Smooth muscle cell (in vitro differentiated cells): ENCODE measurements at regions not wholly inside any gene's neighbourhood (a gene's known extent, or its start where the extent isn't known, plus 50 kb on each side); places are given as distances from the start of the nearest gene placed in this dataset.

Experiments
- DNase-seq: peaks from one replicate; lab custom pipeline; 2025; ENCODE audit not compliant: unreplicated experiment; lab: John Stamatoyannopoulos, UW
- H2AFZ ChIP-seq: fragments of 200-600 bp; sonication (generic); 2 replicates; pipeline ENCODE4 v1.6.0; 2016; ENCODE audit warnings: antibody characterized with exemption, low read depth, mild to moderate bottlenecking
- H3F3A ChIP-seq: fragments of 200-600 bp; sonication (generic); 2 replicates; pipeline ENCODE4 v1.6.0; 2017; ENCODE audit warnings: antibody characterized with exemption, low read depth
- H3K27ac ChIP-seq: fragments of 200-600 bp; sonication (generic); 2 replicates; pipeline ENCODE4 v1.5.1; 2016; ENCODE audit warnings: low read depth, mild to moderate bottlenecking
- H3K27me3 ChIP-seq: fragments of 200-600 bp; sonication (generic); 2 replicates; pipeline ENCODE4 v1.6.1; 2016; ENCODE audit warnings: low read depth, mild to moderate bottlenecking
- H3K36me3 ChIP-seq: fragments of 200-600 bp; sonication (generic); 2 replicates; pipeline ENCODE4 v1.5.1; 2016; ENCODE audit warnings: low read depth
- H3K4me1 ChIP-seq: fragments of 200-600 bp; sonication (generic); 2 replicates; pipeline ENCODE4 v1.5.1; 2016; ENCODE audit warnings: low read depth
- H3K4me2 ChIP-seq: fragments of 200-600 bp; sonication (generic); 2 replicates; pipeline ENCODE4 v1.6.0; 2016; ENCODE audit warnings: mild to moderate bottlenecking
- H3K4me3 ChIP-seq: fragments of 200-600 bp; sonication (generic); 2 replicates; pipeline ENCODE4 v1.5.1; 2016; ENCODE audit warnings: mild to moderate bottlenecking
- H3K79me2 ChIP-seq: fragments of 200-600 bp; sonication (generic); 2 replicates; pipeline ENCODE4 v1.6.0; 2016; ENCODE audit warnings: low read depth, mild to moderate bottlenecking
- H3K9ac ChIP-seq: fragments of 200-600 bp; sonication (generic); 2 replicates; pipeline ENCODE4 v1.6.0; 2016; ENCODE audit warnings: low read depth
- H3K9me3 ChIP-seq: fragments of 200-600 bp; sonication (generic); replicated peaks from 2 replicates; pipeline ENCODE4 v1.5.1; 2016; ENCODE audit warnings: low read depth
- H4K20me1 ChIP-seq: fragments of 200-600 bp; sonication (generic); 2 replicates; pipeline ENCODE4 v1.6.0; 2016; ENCODE audit warnings: low read depth
- CTCF ChIP-seq: fragments of 200-600 bp; sonication (generic); IDR thresholded peaks from 2 replicates; pipeline ENCODE4 v1.5.1; 2017; ENCODE audit warnings: borderline replicate concordance, mild to moderate bottlenecking, antibody characterized with exemption; ENCODE audit not compliant: insufficient read depth, poor library complexity, severe bottlenecking
- WGBS: methylation state at CpG from one replicate; pipeline ENCODE4 v1.1.7; 2016; ENCODE audit warnings: low lambda C conversion rate; 5-methylcytosine and 5-hydroxymethylcytosine counted together

DNA sequence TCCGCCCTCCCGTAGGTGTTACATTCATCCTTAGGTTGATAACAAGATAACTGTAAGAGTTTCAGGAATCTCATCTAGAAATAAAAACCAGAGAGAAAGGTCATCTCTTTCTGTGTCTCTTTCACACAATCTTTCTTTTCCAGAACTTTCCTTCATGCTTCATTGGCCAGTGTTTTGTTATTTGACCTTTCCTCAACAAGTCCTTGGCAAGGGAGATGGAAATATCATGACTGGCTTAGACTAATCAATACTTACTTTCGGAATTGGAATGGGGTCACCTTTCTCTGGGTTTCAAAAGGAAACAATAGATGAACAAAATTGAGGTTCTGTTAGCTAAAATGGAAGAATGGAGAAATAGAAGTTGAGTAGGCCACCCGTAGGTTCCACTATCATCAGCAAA, 72.9 kb upstream of the PPP2R5A start:
- no peaks in the 10 kb centered on the region for H3K9me3 ChIP-seq
- no peak overlapping the region for H3K27ac ChIP-seq
- DNase-seq = no peak
- H3K27me3 ChIP-seq = no peaks in the 10 kb centered on the region
- no peaks in the 10 kb centered on the region for H3K79me2 ChIP-seq
- H4K20me1 ChIP-seq = no peaks in the 10 kb centered on the region
- no peaks in the 10 kb centered on the region for H3K36me3 ChIP-seq
- 96% methylated on average over 4 of the region's 4 CpGs for WGBS
- H3F3A ChIP-seq = no peaks in the 10 kb centered on the region
- no peak overlapping the region for H2AFZ ChIP-seq
- no peak overlapping the region for H3K9ac ChIP-seq
- TF ChIP-seq CTCF = no peak
- H3K4me2 ChIP-seq = no peak overlapping the region
- no peaks in the 10 kb centered on the region for H3K4me1 ChIP-seq
- no peak overlapping the region for H3K4me3 ChIP-seq

DNA sequence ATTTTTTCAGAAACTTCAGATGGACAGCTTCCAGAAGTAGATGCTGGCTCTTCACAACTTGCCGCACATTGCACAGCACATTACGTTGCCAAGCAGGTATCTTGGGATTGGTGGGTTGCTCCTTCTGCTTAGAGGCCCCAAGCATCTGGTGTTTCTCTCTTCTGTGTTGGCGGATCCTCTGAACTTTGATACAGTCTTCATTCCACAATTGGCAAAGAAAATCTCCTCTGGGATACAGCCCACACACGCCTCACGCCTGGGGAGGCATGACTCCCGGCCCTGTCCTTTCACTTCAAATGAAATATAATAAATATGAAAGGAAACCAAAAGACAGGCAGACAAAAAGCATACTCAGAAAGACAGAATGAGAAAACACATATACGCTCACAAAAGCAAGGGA, 72.3 kb upstream of the PPP2R5A start:
- no peak for TF ChIP-seq CTCF
- 96% methylated on average over 7 of the region's 7 CpGs for WGBS
- Histone ChIP-seq H3K4me3 (no peak overlapping the region), H3K27ac (no peak overlapping the region), H3K36me3 (no peaks in the 10 kb centered on the region), H3F3A (no peaks in the 10 kb centered on the region), H3K9ac (no peak overlapping the region), H4K20me1 (no peaks in the 10 kb centered on the region), H3K9me3 (no peaks in the 10 kb centered on the region), H2AFZ (no peak overlapping the region), H3K4me1 (no peaks in the 10 kb centered on the region), H3K79me2 (no peaks in the 10 kb centered on the region), H3K27me3 (no peaks in the 10 kb centered on the region), H3K4me2 (no peak overlapping the region)
- DNase-seq = no peak

GRCh38 chr1:212213784-212214183, 71.4 kb upstream of the PPP2R5A start:
- WGBS = 56% methylated on average over 2 of the region's 2 CpGs
- TF ChIP-seq CTCF = no peak

DNA sequence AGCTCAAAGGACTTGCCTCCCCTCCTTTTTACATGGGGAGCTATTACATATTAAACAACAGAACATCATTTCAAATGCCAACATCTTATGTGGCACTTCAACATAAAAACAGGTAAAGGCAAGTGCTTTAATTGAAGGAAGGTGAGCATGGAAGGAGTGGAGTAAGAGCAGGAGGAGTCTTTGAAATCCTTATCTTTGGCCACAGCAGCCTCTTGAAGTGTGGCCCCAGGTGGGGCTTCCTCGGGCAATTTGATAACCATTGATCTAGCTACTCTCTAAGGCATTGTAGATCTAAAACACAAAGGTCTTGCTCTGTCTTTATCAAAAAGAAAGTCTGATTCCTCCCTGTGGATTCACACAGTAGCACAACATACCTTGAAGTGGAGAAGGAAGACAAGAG, 70.9 kb upstream of the PPP2R5A start:
- peaks cover 5% of the 10 kb centered on the region for H3F3A ChIP-seq
- H3K9ac ChIP-seq = no peak overlapping the region
- no peaks in the 10 kb centered on the region for H3K79me2 ChIP-seq
- H3K4me3 ChIP-seq = no peak overlapping the region
- DNase-seq = no peak
- H3K27me3 ChIP-seq = no peaks in the 10 kb centered on the region
- H3K4me2 ChIP-seq = no peak overlapping the region
- no peak overlapping the region for H3K27ac ChIP-seq
- no peak for TF ChIP-seq CTCF
- 44% methylated on average over 1 of the region's 1 CpG for WGBS
- peaks cover 6% of the 10 kb centered on the region for H3K4me1 ChIP-seq
- no peaks in the 10 kb centered on the region for H3K9me3 ChIP-seq
- H4K20me1 ChIP-seq = no peaks in the 10 kb centered on the region
- H2AFZ ChIP-seq = no peak overlapping the region
- H3K36me3 ChIP-seq = no peaks in the 10 kb centered on the region

More at GRCh38 chr1:212213784-212214183, 71.4 kb upstream of the PPP2R5A start:
- Histone ChIP-seq H3K4me1 (peaks cover under 1% of the 10 kb centered on the region), H2AFZ (no peak overlapping the region), H3K27me3 (no peaks in the 10 kb centered on the region), H3K9ac (no peak overlapping the region), H3K27ac (no peak overlapping the region), H3K9me3 (no peaks in the 10 kb centered on the region), H3K4me2 (no peak overlapping the region), H3K79me2 (no peaks in the 10 kb centered on the region), H3K4me3 (no peak overlapping the region), H4K20me1 (no peaks in the 10 kb centered on the region), H3F3A (no peaks in the 10 kb centered on the region), H3K36me3 (no peaks in the 10 kb centered on the region)
- no peak for DNase-seq
